ENCODE measurements at regions not wholly inside any gene's neighbourhood (a gene's known extent, or its start where the extent isn't known, plus 50 kb on each side); places are given as distances from the start of the nearest gene placed in this dataset.

DNA sequence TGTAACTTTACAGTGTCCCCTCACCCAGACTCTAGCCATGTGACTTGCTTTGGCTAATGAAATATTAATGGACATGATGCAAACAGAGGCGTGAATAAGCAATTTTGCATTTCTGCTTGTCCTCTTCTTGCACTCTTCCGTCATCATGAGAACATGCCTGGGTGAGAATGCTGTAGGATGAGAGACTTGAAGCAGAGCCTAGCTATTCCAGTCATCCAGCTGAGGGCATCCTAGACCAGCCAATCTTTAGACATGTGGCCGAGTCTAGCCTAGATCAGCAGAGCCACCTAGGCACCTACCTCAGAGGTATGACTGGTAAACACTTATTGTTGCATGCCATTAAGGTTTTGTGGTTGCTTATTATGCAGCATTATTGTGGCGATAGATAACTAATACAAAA is 450.5 kb upstream of the AZI2 start:
- TF ChIP-seq TAF1 (IDR thresholded peaks at IDR 0.05; ENCODE audit: low read depth, low read length) = no peak
- TF ChIP-seq POLR2A (IDR thresholded peaks at IDR 0.05; ENCODE audit: low read depth, low read length) = no peak
- TF ChIP-seq POLR2AphosphoS5 (IDR thresholded peaks at IDR 0.05; ENCODE audit: low read depth, low read length) = no peak
- TF ChIP-seq POU2F2 (IDR thresholded peaks at IDR 0.05; ENCODE audit: low read depth, low read length) = no peak
- TF ChIP-seq SPI1 (IDR thresholded peaks at IDR 0.05; ENCODE audit: low read depth, low read length) = no peak

Data from GM12891 (cell line).